WI38 (cell line): ENCODE measurements at regions not wholly inside any gene's neighbourhood (a gene's known extent, or its start where the extent isn't known, plus 50 kb on each side); places are given as distances from the start of the nearest gene placed in this dataset.
"Not testable (repeated sequence)": the region's sequence is repeated elsewhere in the genome, so short reads cannot be mapped to it uniquely, and the experiment has no call there.

Experiments used
- H3K4me3 ChIP-seq: 2 replicates; pipeline ENCODE4 v1.5.1; 2011; ENCODE audit warnings: low read depth, mild to moderate bottlenecking, control low read depth, low read length
- TF ChIP-seq, protein P1 (sequence below): IDR thresholded peaks from 2 replicates; pipeline ENCODE4 v1.5.1; 2012; ENCODE audit warnings: low read depth, mild to moderate bottlenecking, control low read depth, low read length

GRCh38 chr5:163303718-163304117 is 133.7 kb upstream of the CCNG1 start:
- TF ChIP-seq, protein P1, sequence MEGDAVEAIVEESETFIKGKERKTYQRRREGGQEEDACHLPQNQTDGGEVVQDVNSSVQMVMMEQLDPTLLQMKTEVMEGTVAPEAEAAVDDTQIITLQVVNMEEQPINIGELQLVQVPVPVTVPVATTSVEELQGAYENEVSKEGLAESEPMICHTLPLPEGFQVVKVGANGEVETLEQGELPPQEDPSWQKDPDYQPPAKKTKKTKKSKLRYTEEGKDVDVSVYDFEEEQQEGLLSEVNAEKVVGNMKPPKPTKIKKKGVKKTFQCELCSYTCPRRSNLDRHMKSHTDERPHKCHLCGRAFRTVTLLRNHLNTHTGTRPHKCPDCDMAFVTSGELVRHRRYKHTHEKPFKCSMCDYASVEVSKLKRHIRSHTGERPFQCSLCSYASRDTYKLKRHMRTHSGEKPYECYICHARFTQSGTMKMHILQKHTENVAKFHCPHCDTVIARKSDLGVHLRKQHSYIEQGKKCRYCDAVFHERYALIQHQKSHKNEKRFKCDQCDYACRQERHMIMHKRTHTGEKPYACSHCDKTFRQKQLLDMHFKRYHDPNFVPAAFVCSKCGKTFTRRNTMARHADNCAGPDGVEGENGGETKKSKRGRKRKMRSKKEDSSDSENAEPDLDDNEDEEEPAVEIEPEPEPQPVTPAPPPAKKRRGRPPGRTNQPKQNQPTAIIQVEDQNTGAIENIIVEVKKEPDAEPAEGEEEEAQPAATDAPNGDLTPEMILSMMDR = no peak
- no peak overlapping the region for H3K4me3 ChIP-seq

DNA sequence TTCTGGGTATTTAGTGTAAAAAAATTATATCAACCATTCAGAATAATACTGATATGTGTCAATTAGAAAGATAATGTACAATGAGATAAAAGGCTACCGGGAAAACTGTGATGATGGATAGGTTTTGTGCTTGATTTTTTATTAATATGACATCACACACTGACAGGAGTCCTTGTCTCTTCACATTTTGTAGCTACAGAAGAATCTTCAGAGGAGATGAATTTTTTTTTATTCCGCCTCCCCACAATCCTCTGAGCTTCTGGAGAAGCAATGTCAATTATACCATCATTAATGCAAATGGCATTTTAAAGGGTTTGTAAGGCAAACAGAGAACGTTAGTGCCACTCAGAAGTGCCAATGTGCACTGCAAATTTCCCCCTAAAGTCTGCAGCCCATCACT is 131.7 kb upstream of the CCNG1 start:
- no peak overlapping the region for H3K4me3 ChIP-seq
- TF ChIP-seq, protein P1 = no peak

DNA sequence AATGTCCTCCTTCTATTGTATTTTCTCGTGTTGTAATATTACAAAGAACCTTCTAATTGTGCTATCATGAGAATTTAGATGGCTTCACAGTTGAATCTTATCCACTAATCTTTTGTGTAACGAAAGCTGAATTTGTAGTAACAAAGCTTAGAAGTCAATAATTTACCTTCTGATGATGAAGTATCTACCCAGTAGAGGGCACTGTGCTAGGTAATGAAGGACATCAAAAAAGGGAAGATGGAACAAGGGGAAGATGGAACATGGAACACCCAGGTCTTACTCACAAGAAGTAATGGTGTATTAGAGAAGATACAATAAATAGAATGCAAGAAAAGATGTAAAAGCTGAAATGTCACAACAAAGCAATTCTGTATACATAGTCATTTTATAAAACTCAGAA is 131.0 kb upstream of the CCNG1 start:
- no peak overlapping the region for H3K4me3 ChIP-seq
- TF ChIP-seq, protein P1 = no peak

DNA sequence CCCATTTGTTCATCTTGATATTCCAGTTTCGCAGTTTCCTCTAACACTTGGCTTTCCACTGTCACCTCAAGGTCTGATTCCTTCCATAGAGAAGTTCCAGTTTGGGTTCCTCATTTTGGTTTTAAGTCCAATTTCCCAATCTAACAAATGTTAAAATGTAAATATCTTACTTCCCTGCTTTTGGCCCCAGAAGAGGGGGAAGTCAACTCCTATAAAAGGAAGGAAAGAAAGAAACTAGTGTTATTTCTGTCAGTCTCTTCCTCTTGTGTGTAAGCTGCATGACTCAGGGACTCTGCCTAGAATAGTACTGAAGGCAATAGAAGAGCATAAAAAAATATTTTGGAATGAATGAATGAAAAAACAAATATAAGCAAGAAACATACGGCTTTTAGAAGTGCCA is 127.5 kb upstream of the CCNG1 start:
- H3K4me3 ChIP-seq = no peak overlapping the region
- TF ChIP-seq, protein P1 = no peak

GRCh38 chr5:163310997-163311396 is 126.4 kb upstream of the CCNG1 start:
- no peak overlapping the region for H3K4me3 ChIP-seq
- TF ChIP-seq, protein P1 = no peak

GRCh38 chr5:163312598-163312997 is 124.8 kb upstream of the CCNG1 start:
- TF ChIP-seq, protein P1 = no peak
- H3K4me3 ChIP-seq = no peak overlapping the region

DNA sequence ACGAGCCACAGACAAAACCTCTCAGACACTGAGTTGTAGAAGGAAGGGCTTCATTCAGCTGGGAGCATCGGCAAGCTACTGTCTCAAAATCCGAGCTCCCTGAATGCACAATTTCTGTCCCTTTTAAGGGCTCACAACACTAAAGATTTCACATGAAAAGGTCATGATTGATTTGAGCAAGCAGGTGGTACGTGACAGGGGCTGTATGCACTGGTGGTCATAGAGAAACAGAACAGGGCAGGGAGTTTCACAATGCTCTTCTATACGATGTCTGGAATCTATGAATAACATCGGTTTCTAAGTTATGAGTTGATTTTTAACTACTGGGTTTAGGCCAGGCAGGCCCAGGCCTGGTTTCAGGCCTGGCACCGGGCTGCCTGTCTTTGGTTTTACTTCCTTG is 124.3 kb upstream of the CCNG1 start:
- H3K4me3 ChIP-seq = not testable (repeated sequence)

DNA sequence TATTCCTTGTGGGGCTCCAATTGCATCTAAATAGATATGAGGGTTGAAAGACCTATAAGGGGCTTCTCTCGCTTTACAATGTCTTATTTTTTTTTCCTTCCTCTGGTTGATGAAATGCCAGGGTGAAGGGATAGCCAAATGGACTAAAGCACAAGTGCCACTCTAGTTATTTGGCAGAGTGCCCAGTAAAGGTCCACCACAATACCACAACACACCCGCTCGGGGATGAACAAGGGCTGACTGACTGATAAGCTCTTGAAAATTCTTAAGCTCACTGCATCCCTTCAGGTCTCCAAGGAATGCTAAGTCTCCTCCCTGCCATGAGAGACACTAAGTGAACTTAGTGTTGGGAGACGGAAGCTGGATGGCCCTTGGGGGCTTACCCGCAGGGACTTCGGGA is 121.0 kb upstream of the CCNG1 start:
- not testable (repeated sequence) for H3K4me3 ChIP-seq

DNA sequence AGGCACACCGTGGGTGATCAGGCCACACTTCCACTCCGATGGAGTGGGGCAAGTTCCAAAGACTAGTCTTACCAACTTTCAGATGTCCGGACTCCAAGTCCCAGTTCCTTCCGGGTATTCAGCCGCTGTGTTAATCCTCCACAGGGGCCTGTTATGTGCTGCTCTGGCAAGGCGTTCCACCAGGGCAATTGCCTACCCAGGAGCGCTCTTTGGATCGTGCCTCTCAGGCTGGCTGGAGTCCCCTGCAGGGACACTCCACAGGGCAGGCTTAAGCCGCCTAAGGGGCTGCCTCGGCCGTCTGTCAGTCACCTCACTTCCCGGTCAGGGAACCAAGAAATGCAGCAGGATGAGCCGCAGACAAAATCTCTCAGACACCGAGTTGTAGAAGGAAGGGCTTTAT is 118.7 kb upstream of the CCNG1 start:
- TF ChIP-seq, protein P1 = no peak

More for the DNA sequence above, 118.7 kb upstream of the CCNG1 start:
- no peak overlapping the region for H3K4me3 ChIP-seq
